Endothelial cell of umbilical vein (primary cell): ENCODE measurements at regions not wholly inside any gene's neighbourhood (a gene's known extent, or its start where the extent isn't known, plus 50 kb on each side); places are given as distances from the start of the nearest gene placed in this dataset.

Experiments
- CTCF ChIP-seq, 2 donors: IDR thresholded peaks; 1 replicate in 1 of 2; 2 replicates in 1 of 2; pipeline ENCODE4 v1.5.1; 2011; ENCODE audit warnings: low read length in 2 of 2, mild to moderate bottlenecking in 2 of 2, moderate library complexity in 2 of 2, control low read depth in 1 of 2, inconsistent platforms in 1 of 2, low read depth in 1 of 2; ENCODE audit not compliant: insufficient read depth in 1 of 2; ENCODE audit errors: extremely low read depth in 1 of 2
- EZH2 ChIP-seq: IDR thresholded peaks from 2 replicates; pipeline ENCODE4 v1.6.1; 2012; ENCODE audit warnings: borderline replicate concordance, low read depth, mild to moderate bottlenecking, moderate library complexity, low read length, inconsistent platforms; ENCODE audit not compliant: severe bottlenecking
- FOS ChIP-seq: IDR thresholded peaks from 2 replicates; pipeline ENCODE4 v1.6.1; 2011; ENCODE audit warnings: mild to moderate bottlenecking, low read length, moderate library complexity, borderline replicate concordance; ENCODE audit not compliant: insufficient read depth
- GATA2 ChIP-seq: IDR thresholded peaks from 2 replicates; pipeline ENCODE4 v1.7.0; 2011; ENCODE audit warnings: low read depth, mild to moderate bottlenecking, moderate library complexity, mixed read lengths, low read length; ENCODE audit not compliant: insufficient read length, insufficient read depth

- TF ChIP-seq CTCF (IDR thresholded peaks at IDR 0.05; ENCODE audit: extremely low read depth in 1 of 2, insufficient read depth in 1 of 2, low read depth in 1 of 2, low read length in 2 of 2) (no peak), FOS (no peak), GATA2 (no peak), EZH2 (no peak)
These were observed 56.8 kb upstream of the SPAG16 start for GRCh38 chr2:213227458-213227857.
